ENCODE measurements at regions not wholly inside any gene's neighbourhood (a gene's known extent, or its start where the extent isn't known, plus 50 kb on each side); places are given as distances from the start of the nearest gene placed in this dataset.

- Histone ChIP-seq H3K4me2 (ENCODE audit: low read depth, low read length) (no peak overlapping the region), H4K8ac (ENCODE audit: low read depth in 2 of 2, low read length in 2 of 2) (no peak overlapping the region), H3K14ac (replicated peaks; ENCODE audit: low read depth, low read length) (no peak overlapping the region), H2AFZ (replicated peaks; ENCODE audit: low read length, poor library complexity) (no peak overlapping the region), H3K23ac (ENCODE audit: low read depth, low read length) (no peak overlapping the region), H2AK9ac (replicated peaks; ENCODE audit: low read depth, low read length, poor library complexity) (no peak overlapping the region), H3K4me3 (ENCODE audit: insufficient read depth, low read depth, low read length) (no peak overlapping the region), H2BK5ac (ENCODE audit: low read depth, low read length, poor library complexity, severe bottlenecking) (no peak overlapping the region), H3K27ac (ENCODE audit: insufficient read depth, low read length) (no peak overlapping the region), H3K27me3 (ENCODE audit: control insufficient read depth, insufficient read depth, low read length) (no peaks in the 10 kb centered on the region), H3K9me1 (ENCODE audit: insufficient read depth, low read length) (no peaks in the 10 kb centered on the region; the same call in 1 of the 2 replicates), H2BK20ac (ENCODE audit: low read depth, low read length) (no peak overlapping the region), H3K79me1 (ENCODE audit: low read depth in 1 of 2, low read length in 2 of 2) (no peaks in the 10 kb centered on the region), H3K36me3 (ENCODE audit: control insufficient read depth, insufficient read depth, low read length) (no peaks in the 10 kb centered on the region), H2AK5ac (ENCODE audit: low read depth, low read length) (no peak overlapping the region), H3K4ac (ENCODE audit: low read depth, low read length) (no peak overlapping the region), H3K9me3 (ENCODE audit: control insufficient read depth, insufficient read depth, low read length) (no peaks in the 10 kb centered on the region), H2BK120ac (ENCODE audit: low read depth, low read length) (no peak overlapping the region), H3K56ac (ENCODE audit: extremely low read depth, insufficient read depth, low read length) (no peak overlapping the region), H3K4me1 (ENCODE audit: control insufficient read depth, insufficient read depth, low read length) (no peaks in the 10 kb centered on the region; the same call in 1 of the 2 replicates), H2BK15ac (ENCODE audit: low read depth, low read length) (no peak overlapping the region), H4K20me1 (ENCODE audit: insufficient read depth, low read length) (no peaks in the 10 kb centered on the region; the same call in 1 of the 2 replicates), H4K91ac (ENCODE audit: insufficient read depth, low read depth, low read length) (no peak overlapping the region), H4K5ac (ENCODE audit: low read depth, low read length) (no peak overlapping the region), H3K18ac (ENCODE audit: low read depth, low read length) (no peak overlapping the region), H3K9ac (ENCODE audit: low read depth, low read length) (no peak overlapping the region)
- DNase-seq (no peak), ATAC-seq (ENCODE audit: low read depth) (no peak)
- BruUV-seq (replicated peaks) = no TSS peak
- in situ Hi-C loops (cut with MboI; ENCODE audit: low sequenced_read_pairs) = no loop called here
- intact Hi-C loops (cut with micrococcal nuclease) = no loop called here
- POLR2A ChIA-PET (ENCODE audit: unreplicated experiment) = no interaction called here
- CTCF ChIA-PET = no interaction called here
- WGBS, 2 experiments (ENCODE audit: extremely low coverage in 2 of 2, insufficient read length in 1 of 2) = 80% methylated on average over 2 of the region's 2 CpGs; no CpG with 5 or more reads in 1 of the 2 experiments
- TF ChIP-seq POLR2A (IDR thresholded peaks at IDR 0.05; ENCODE audit: low read depth, low read length) (no peak), USF2 (IDR thresholded peaks at IDR 0.05; ENCODE audit: low read depth, low read length) (no peak), RAD21 (IDR thresholded peaks at IDR 0.05; ENCODE audit: low read length) (no peak), CTCF (conservative IDR thresholded peaks at IDR 0.05; ENCODE audit: low read depth, low read length) (no peak), FOS (IDR thresholded peaks at IDR 0.05; ENCODE audit: low read depth, low read length) (no peak), NFE2L2 (IDR thresholded peaks at IDR 0.05; ENCODE audit: low read depth, low read length) (no peak), CEBPB (IDR thresholded peaks at IDR 0.05; ENCODE audit: low read depth, low read length) (no peak), RCOR1 (IDR thresholded peaks at IDR 0.05; ENCODE audit: insufficient replicate concordance, low read length) (no peak), RFX5 (IDR thresholded peaks at IDR 0.05; ENCODE audit: low read depth, low read length) (no peak), CHD1 (IDR thresholded peaks at IDR 0.05; ENCODE audit: low read depth, low read length) (no peak), MAZ (IDR thresholded peaks at IDR 0.05; ENCODE audit: borderline replicate concordance, low read depth, low read length) (no peak)
- dilution Hi-C loops (cut with HindIII; ENCODE audit: low sequenced_read_pairs, unreplicated experiment) = no loop called here
Observed at GRCh38 chrX:15952212-15952611, 97.6 kb upstream of the AP1S2 start.
